ENCODE measurements at regions not wholly inside any gene's neighbourhood (a gene's known extent, or its start where the extent isn't known, plus 50 kb on each side); places are given as distances from the start of the nearest gene placed in this dataset.
"Not testable (repeated sequence)": the region's sequence is repeated elsewhere in the genome, so short reads cannot be mapped to it uniquely, and the experiment has no call there.

- Histone ChIP-seq H4K20me1 (ENCODE audit: insufficient read depth) (no peaks in the 10 kb centered on the region), H2AFZ (ENCODE audit: low read depth) (no peak overlapping the region), H3K4me1 (ENCODE audit: low read depth, poor library complexity, severe bottlenecking) (no peaks in the 10 kb centered on the region), H3K79me2 (ENCODE audit: insufficient read depth, low read depth) (no peaks in the 10 kb centered on the region), H3K9ac (no peak overlapping the region), H3K4me3 (IDR thresholded peaks at IDR 0.05; ENCODE audit: insufficient read depth, low read depth, low read length) (no peak overlapping the region), H3K4me2 (no peak overlapping the region), H3K36me3 (ENCODE audit: insufficient read depth) (no peaks in the 10 kb centered on the region), H3K27me3 (ENCODE audit: insufficient read depth, low read depth) (no peaks in the 10 kb centered on the region), H3K27ac (no peak overlapping the region)
- TF ChIP-seq CTCF (conservative IDR thresholded peaks at IDR 0.05; ENCODE audit: low read depth, low read length): no peak
Measured at GRCh38 chr4:108416831-108417230, 203.5 kb upstream of the RPL34 start.

GRCh38 chr4:108415389-108415788 is 205.0 kb upstream of the RPL34 start:
- H2AFZ ChIP-seq (ENCODE audit: low read depth): no peak overlapping the region
- no peaks in the 10 kb centered on the region for H3K27me3 ChIP-seq (ENCODE audit: insufficient read depth, low read depth)
- no peaks in the 10 kb centered on the region for H3K36me3 ChIP-seq (ENCODE audit: insufficient read depth)
- H3K4me1 ChIP-seq (ENCODE audit: low read depth, poor library complexity, severe bottlenecking): no peaks in the 10 kb centered on the region
- H3K79me2 ChIP-seq (ENCODE audit: insufficient read depth, low read depth): no peaks in the 10 kb centered on the region
- no peak overlapping the region for H3K4me3 ChIP-seq (IDR thresholded peaks at IDR 0.05; ENCODE audit: insufficient read depth, low read depth, low read length)
- H3K4me2 ChIP-seq: no peak overlapping the region
- TF ChIP-seq CTCF (conservative IDR thresholded peaks at IDR 0.05; ENCODE audit: low read depth, low read length): no peak
- H3K9ac ChIP-seq: no peak overlapping the region
- no peaks in the 10 kb centered on the region for H4K20me1 ChIP-seq (ENCODE audit: insufficient read depth)
- no peak overlapping the region for H3K27ac ChIP-seq

- Histone ChIP-seq H3K27me3 (ENCODE audit: insufficient read depth, low read depth) (no peaks in the 10 kb centered on the region), H3K4me1 (ENCODE audit: low read depth, poor library complexity, severe bottlenecking) (no peaks in the 10 kb centered on the region), H3K4me3 (IDR thresholded peaks at IDR 0.05; ENCODE audit: insufficient read depth, low read depth, low read length) (no peak overlapping the region), H3K9ac (no peak overlapping the region), H3K4me2 (no peak overlapping the region), H2AFZ (ENCODE audit: low read depth) (no peak overlapping the region), H3K36me3 (ENCODE audit: insufficient read depth) (no peaks in the 10 kb centered on the region), H3K79me2 (ENCODE audit: insufficient read depth, low read depth) (no peaks in the 10 kb centered on the region), H3K27ac (no peak overlapping the region), H4K20me1 (ENCODE audit: insufficient read depth) (no peaks in the 10 kb centered on the region)
- no peak for TF ChIP-seq CTCF (conservative IDR thresholded peaks at IDR 0.05; ENCODE audit: low read depth, low read length)
Measured at GRCh38 chr4:108411836-108412235, 208.5 kb upstream of the RPL34 start.

- H2AFZ ChIP-seq (ENCODE audit: low read depth); H3K27ac ChIP-seq; H3K4me2 ChIP-seq; H3K36me3 ChIP-seq (ENCODE audit: insufficient read depth); H3K9ac ChIP-seq; H3K27me3 ChIP-seq (ENCODE audit: insufficient read depth, low read depth); H3K79me2 ChIP-seq (ENCODE audit: insufficient read depth, low read depth); H3K4me3 ChIP-seq (IDR thresholded peaks at IDR 0.05; ENCODE audit: insufficient read depth, low read depth, low read length); H3K4me1 ChIP-seq (ENCODE audit: low read depth, poor library complexity, severe bottlenecking); H4K20me1 ChIP-seq (ENCODE audit: insufficient read depth): not testable (repeated sequence)
Measured at GRCh38 chr4:108409691-108410090, 210.7 kb upstream of the RPL34 start.

GRCh38 chr4:108405586-108405985 is 214.8 kb upstream of the RPL34 start:
- H3K27ac ChIP-seq: no peak overlapping the region
- no peak overlapping the region for H3K4me3 ChIP-seq (IDR thresholded peaks at IDR 0.05; ENCODE audit: insufficient read depth, low read depth, low read length)
- no peak overlapping the region for H3K4me2 ChIP-seq
- H3K4me1 ChIP-seq (ENCODE audit: low read depth, poor library complexity, severe bottlenecking): no peaks in the 10 kb centered on the region
- TF ChIP-seq CTCF (conservative IDR thresholded peaks at IDR 0.05; ENCODE audit: low read depth, low read length): no peak
- no peaks in the 10 kb centered on the region for H3K36me3 ChIP-seq (ENCODE audit: insufficient read depth)
- no peaks in the 10 kb centered on the region for H3K79me2 ChIP-seq (ENCODE audit: insufficient read depth, low read depth)
- H3K9ac ChIP-seq: no peak overlapping the region
- H3K27me3 ChIP-seq (ENCODE audit: insufficient read depth, low read depth): no peaks in the 10 kb centered on the region
- no peaks in the 10 kb centered on the region for H4K20me1 ChIP-seq (ENCODE audit: insufficient read depth)
- no peak overlapping the region for H2AFZ ChIP-seq (ENCODE audit: low read depth)
